Peyer's patch (tissue), 4 donors: ENCODE measurements at regions not wholly inside any gene's neighbourhood (a gene's known extent, or its start where the extent isn't known, plus 50 kb on each side); places are given as distances from the start of the nearest gene placed in this dataset.

Experiments
- CTCF ChIP-seq, 6 experiments: fragments of 450-650 bp in 4 of 6; fragments of 200-600 bp in 2 of 6; sonication (generic) in 1 of 6; IDR thresholded peaks; one replicate each; pipeline ENCODE4 v1.5.1; 2017 to 2019; ENCODE audit warnings: antibody characterized with exemption in 6 of 6, mild to moderate bottlenecking in 3 of 6, moderate library complexity in 1 of 6
- POLR2A ChIP-seq, 2 donors: fragments of 450-650 bp; IDR thresholded peaks; one replicate each; pipeline ENCODE4 v1.5.1; 2017; ENCODE audit warnings: antibody characterized with exemption in 2 of 2, mild to moderate bottlenecking in 2 of 2, moderate library complexity in 2 of 2

GRCh38 chr10:57699944-57700343, 567.8 kb downstream of the IPMK start:
- TF ChIP-seq CTCF (IDR thresholded peaks at IDR 0.05) (no peak), POLR2A (IDR thresholded peaks at IDR 0.05) (no peak)
